GM12878 (cell line): ENCODE measurements at regions not wholly inside any gene's neighbourhood (a gene's known extent, or its start where the extent isn't known, plus 50 kb on each side); places are given as distances from the start of the nearest gene placed in this dataset.

Source experiments
- ATAC-seq: fragments of 200-7000 bp; cut with Tn5 transposase; 3 replicates; pipeline ENCODE4 v1.9.1; 2020; ENCODE audit warnings: mild to moderate bottlenecking, moderate library complexity
- BruUV-seq: library from RNA; stranded (reverse); fragments of 400-500 nt; replicated peaks from 2 replicates; lab custom pipeline; 2021; lab: Mats Ljungman, UMichigan
- CTCF ChIA-PET: fragments of 300-600 bp; sonication (Branson Sonifier 250); formaldehyde crosslinking; extraction: SDS; loops from one replicate; lab custom pipeline; 2021; ENCODE audit warnings: inconsistent platforms; lab: Yijun Ruan, JAX
- POLR2A ChIA-PET: fragments of 350-600 bp; formaldehyde crosslinking; extraction: SDS; loops from one replicate; lab custom pipeline; 2021; ENCODE audit warnings: inconsistent platforms; lab: Charles Lee
- RAD21 ChIA-PET: fragments of 300-600 bp; sonication (Branson Sonifier 250); formaldehyde crosslinking; loops from one replicate; lab custom pipeline; 2023; ENCODE audit warnings: antibody characterized with exemption; ENCODE audit not compliant: unreplicated experiment; lab: Charles Lee
- SMC1A ChIA-PET: fragments of 300-600 bp; sonication (Branson Sonifier 250); formaldehyde crosslinking; loops from one replicate; lab custom pipeline; 2023; ENCODE audit not compliant: unreplicated experiment, uncharacterized antibody; lab: Charles Lee
- DNase-seq: peaks from one replicate; pipeline ENCODE4 v3.0.0-alpha.2; 2011; ENCODE audit warnings: low read depth, low spot score
- FAIRE-seq: peaks from 3 replicates; lab custom pipeline; 2011; peaks lifted over from hg19 to GRCh38; lab: Jason Lieb, UNC
- H2AFZ ChIP-seq: 2 replicates; pipeline ENCODE4 v1.6.0; 2011; ENCODE audit warnings: low read depth, low read length, control low read depth; ENCODE audit not compliant: control insufficient read depth
- H3K27ac ChIP-seq: 2 replicates; pipeline ENCODE4 v1.5.1; 2011; ENCODE audit warnings: control low read depth; ENCODE audit not compliant: control insufficient read depth, insufficient read depth
- H3K27me3 ChIP-seq, 2 experiments: replicated peaks in 1 of 2; 2 replicates each; pipeline versions ENCODE4 v1.6.0 to v1.6.1; 2011; ENCODE audit warnings: low read length in 1 of 2; ENCODE audit not compliant: control insufficient read depth in 2 of 2, insufficient read depth in 2 of 2
- H3K36me3 ChIP-seq, 2 experiments: 2 replicates each; pipeline ENCODE4 v1.5.1; 2011; ENCODE audit warnings: low read length in 1 of 2; ENCODE audit not compliant: control insufficient read depth in 2 of 2, insufficient read depth in 2 of 2
- H3K4me1 ChIP-seq: 2 replicates; pipeline ENCODE4 v1.6.1; 2011; ENCODE audit warnings: mild to moderate bottlenecking, low read length, moderate library complexity, mixed read lengths; ENCODE audit not compliant: control insufficient read depth, insufficient read depth
- H3K4me2 ChIP-seq: 2 replicates; pipeline ENCODE4 v1.6.0; 2011; ENCODE audit warnings: control low read depth; ENCODE audit not compliant: control insufficient read depth, insufficient read depth
- H3K4me3 ChIP-seq: fragments of 200-600 bp; sonication (generic); 2 replicates; pipeline ENCODE4 v1.5.1; 2016
- H3K79me2 ChIP-seq: 2 replicates; pipeline ENCODE4 v1.6.0; 2011; ENCODE audit warnings: low read length; ENCODE audit not compliant: control insufficient read depth, insufficient read depth
- H3K9ac ChIP-seq: 2 replicates; pipeline ENCODE4 v1.8.0; 2011; ENCODE audit warnings: low read length, control low read depth, mixed read lengths; ENCODE audit not compliant: control insufficient read depth, insufficient read depth
- H3K9me3 ChIP-seq: replicated peaks from 3 replicates; pipeline ENCODE4 v1.5.1; 2011; ENCODE audit warnings: mild to moderate bottlenecking, low read length; ENCODE audit not compliant: control insufficient read depth, insufficient read depth
- H4K20me1 ChIP-seq: 2 replicates; pipeline ENCODE4 v1.6.0; 2011; ENCODE audit not compliant: control insufficient read depth, insufficient read depth
- BACH1 ChIP-seq: fragments of 450-650 bp; IDR thresholded peaks from 2 replicates; pipeline ENCODE4 v1.6.1; 2017; ENCODE audit warnings: mild to moderate bottlenecking, borderline replicate concordance
- EP300 ChIP-seq, 2 experiments: fragments of 150-350 bp in 1 of 2; IDR thresholded peaks; 2 replicates each; pipeline ENCODE4 v1.6.1; 2011 to 2012; ENCODE audit warnings: low read depth in 2 of 2, low read length in 2 of 2, borderline replicate concordance in 1 of 2, improper control_type of control experiment in 1 of 2, inconsistent platforms in 1 of 2; ENCODE audit not compliant: control insufficient read depth in 1 of 2
- NFXL1 ChIP-seq: fragments of 450-650 bp; IDR thresholded peaks from 2 replicates; pipeline ENCODE4 v1.6.1; 2017; ENCODE audit warnings: antibody characterized with exemption, mild to moderate bottlenecking, borderline replicate concordance
- PAX8 ChIP-seq: fragments of 450-650 bp; IDR thresholded peaks from 2 replicates; pipeline ENCODE4 v1.6.1; 2017; ENCODE audit warnings: mild to moderate bottlenecking, moderate library complexity
- POLR2A ChIP-seq: IDR thresholded peaks from 2 replicates; pipeline ENCODE4 v1.6.1; 2011; ENCODE audit warnings: low read depth, mild to moderate bottlenecking, low read length
- POU2F2 ChIP-seq: IDR thresholded peaks from 3 replicates; pipeline ENCODE4 v1.6.1; 2011; ENCODE audit warnings: low read depth, mild to moderate bottlenecking, low read length, borderline replicate concordance
- RBBP5 ChIP-seq: fragments of 200-600 bp; sonication (generic); conservative IDR thresholded peaks from 2 replicates; pipeline ENCODE4 v1.6.1; 2016
- TBL1XR1 ChIP-seq: IDR thresholded peaks from 2 replicates; pipeline ENCODE4 v1.6.1; 2012; ENCODE audit warnings: low read depth, low read length, improper control_type of control experiment
- YBX1 ChIP-seq: fragments of 450-650 bp; IDR thresholded peaks from 2 replicates; pipeline ENCODE4 v1.6.1; 2016; ENCODE audit warnings: antibody characterized with exemption
- WGBS: methylation state at CpG from one replicate; pipeline ENCODE4 v1.1.6; 2016; ENCODE audit warnings: low lambda C conversion rate; ENCODE audit not compliant: insufficient replicate concordance, insufficient coverage; ENCODE audit errors: missing lambda C conversion rate; 5-methylcytosine and 5-hydroxymethylcytosine counted together
- in situ Hi-C: fragments of 300-500 bp; cut with MboI; formaldehyde crosslinking; loops from 9 replicates; pipeline ENCODE4 v1.14.3; 2018; ENCODE audit warnings: mixed read lengths
- intact Hi-C: fragments of 100-400 bp; cut with micrococcal nuclease; formaldehyde crosslinking; loops from one replicate; pipeline ENCODE4 v1.14.2; 2022; ENCODE audit not compliant: unreplicated experiment
- TF ChIP-seq, protein P1 (sequence below): IDR thresholded peaks from 2 replicates; pipeline ENCODE4 v1.6.1; 2012; ENCODE audit warnings: low read length, inconsistent platforms
- TF ChIP-seq, protein P2 (sequence below): IDR thresholded peaks from 2 replicates; pipeline ENCODE4 v1.6.1; 2011; ENCODE audit warnings: mild to moderate bottlenecking, low read depth, low read length, moderate library complexity; ENCODE audit not compliant: insufficient replicate concordance
- TF ChIP-seq, protein P3 (sequence below): IDR thresholded peaks from 2 replicates; pipeline ENCODE4 v1.6.1; 2012; ENCODE audit warnings: mild to moderate bottlenecking, low read depth, low read length

DNA sequence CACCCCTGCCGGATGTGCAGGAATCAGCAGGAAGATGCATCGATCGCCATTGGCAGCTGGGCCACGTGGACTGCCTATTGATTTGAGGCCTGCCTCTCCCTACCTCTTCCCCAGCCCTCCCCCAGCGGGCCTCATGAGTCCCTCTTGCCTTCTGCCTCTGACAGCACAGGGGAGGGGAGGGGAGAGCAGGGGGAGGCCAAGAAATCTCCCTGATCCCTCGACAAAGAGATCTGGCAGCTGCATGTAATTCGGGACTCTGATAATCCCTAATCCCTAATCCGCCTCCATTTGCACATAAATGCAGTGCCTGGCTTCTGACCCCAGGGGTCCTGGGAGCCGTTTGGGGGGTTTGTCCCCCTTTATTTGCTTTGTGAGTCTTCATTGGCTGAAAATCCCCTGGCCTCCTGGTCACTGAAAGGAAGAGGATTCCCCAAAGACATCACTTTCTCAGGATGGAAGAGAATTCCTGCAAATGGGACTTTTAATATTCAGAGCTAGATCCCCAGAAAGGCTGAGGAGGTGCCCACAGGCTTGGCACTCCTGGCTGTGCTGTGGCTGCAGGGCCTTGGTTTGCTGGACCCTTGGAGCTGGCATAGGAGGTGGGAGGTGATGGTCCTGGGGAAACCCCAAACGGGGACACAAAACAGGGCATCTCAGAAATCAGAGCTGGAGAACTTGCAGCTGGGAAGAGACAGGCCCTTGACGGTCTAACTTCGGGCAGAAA, 239.4 kb upstream of the POU3F1 start:
- Histone ChIP-seq H3K27ac (no peak overlapping the region), H4K20me1 (no peaks in the 10 kb centered on the region), H3K4me1 (no peaks in the 10 kb centered on the region), H3K9me3 (no peaks in the 10 kb centered on the region; the same call in 2 of the 3 replicates), H3K9ac (no peak overlapping the region), H3K36me3 (no peaks in the 10 kb centered on the region), H2AFZ (no peak overlapping the region), H3K4me3 (no peak overlapping the region), H3K79me2 (no peaks in the 10 kb centered on the region), H3K4me2 (no peak overlapping the region), H3K27me3 (no peaks in the 10 kb centered on the region; a peak in 2 of 4 replicates)
- DNase-seq = no peak
- SMC1A ChIA-PET = interaction anchor here (0.8 to 1.6 kb wide), 3 partner anchors 11 to 258 kb away, joined by 3 to 6 read pairs (median 3); no protein-coding TSS in a partner anchor
- intact Hi-C loops = no loop called here
- in situ Hi-C loops = no loop called here
- POLR2A ChIA-PET = interaction anchor here (0.6 kb wide), 2 partner anchors 148 to 226 kb away, joined by 3 read pairs; no protein-coding TSS in a partner anchor
- FAIRE-seq = no peak
- ATAC-seq = no peak
- CTCF ChIA-PET = interaction anchor here (0.8 to 1.2 kb wide), 2 partner anchors 77 to 118 kb away, joined by 3 read pairs; no protein-coding TSS in a partner anchor
- TF ChIP-seq BACH1 (no peak), PAX8 (no peak), YBX1 (no peak), POLR2A (no peak), POU2F2 (no peak), EP300 (IDR thresholded peaks at IDR 0.05; ENCODE audit: borderline replicate concordance in 1 of 2, control insufficient read depth in 1 of 2, low read depth in 2 of 2, low read length in 2 of 2) (no peak), RBBP5 (no peak), NFXL1 (no peak), TBL1XR1 (no peak)
- TF ChIP-seq, protein P1, sequence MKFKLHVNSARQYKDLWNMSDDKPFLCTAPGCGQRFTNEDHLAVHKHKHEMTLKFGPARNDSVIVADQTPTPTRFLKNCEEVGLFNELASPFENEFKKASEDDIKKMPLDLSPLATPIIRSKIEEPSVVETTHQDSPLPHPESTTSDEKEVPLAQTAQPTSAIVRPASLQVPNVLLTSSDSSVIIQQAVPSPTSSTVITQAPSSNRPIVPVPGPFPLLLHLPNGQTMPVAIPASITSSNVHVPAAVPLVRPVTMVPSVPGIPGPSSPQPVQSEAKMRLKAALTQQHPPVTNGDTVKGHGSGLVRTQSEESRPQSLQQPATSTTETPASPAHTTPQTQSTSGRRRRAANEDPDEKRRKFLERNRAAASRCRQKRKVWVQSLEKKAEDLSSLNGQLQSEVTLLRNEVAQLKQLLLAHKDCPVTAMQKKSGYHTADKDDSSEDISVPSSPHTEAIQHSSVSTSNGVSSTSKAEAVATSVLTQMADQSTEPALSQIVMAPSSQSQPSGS = no peak
- TF ChIP-seq, protein P2, sequence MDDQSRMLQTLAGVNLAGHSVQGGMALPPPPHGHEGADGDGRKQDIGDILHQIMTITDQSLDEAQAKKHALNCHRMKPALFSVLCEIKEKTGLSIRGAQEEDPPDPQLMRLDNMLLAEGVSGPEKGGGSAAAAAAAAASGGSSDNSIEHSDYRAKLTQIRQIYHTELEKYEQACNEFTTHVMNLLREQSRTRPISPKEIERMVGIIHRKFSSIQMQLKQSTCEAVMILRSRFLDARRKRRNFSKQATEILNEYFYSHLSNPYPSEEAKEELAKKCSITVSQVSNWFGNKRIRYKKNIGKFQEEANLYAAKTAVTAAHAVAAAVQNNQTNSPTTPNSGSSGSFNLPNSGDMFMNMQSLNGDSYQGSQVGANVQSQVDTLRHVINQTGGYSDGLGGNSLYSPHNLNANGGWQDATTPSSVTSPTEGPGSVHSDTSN = no peak
- TF ChIP-seq, protein P3, sequence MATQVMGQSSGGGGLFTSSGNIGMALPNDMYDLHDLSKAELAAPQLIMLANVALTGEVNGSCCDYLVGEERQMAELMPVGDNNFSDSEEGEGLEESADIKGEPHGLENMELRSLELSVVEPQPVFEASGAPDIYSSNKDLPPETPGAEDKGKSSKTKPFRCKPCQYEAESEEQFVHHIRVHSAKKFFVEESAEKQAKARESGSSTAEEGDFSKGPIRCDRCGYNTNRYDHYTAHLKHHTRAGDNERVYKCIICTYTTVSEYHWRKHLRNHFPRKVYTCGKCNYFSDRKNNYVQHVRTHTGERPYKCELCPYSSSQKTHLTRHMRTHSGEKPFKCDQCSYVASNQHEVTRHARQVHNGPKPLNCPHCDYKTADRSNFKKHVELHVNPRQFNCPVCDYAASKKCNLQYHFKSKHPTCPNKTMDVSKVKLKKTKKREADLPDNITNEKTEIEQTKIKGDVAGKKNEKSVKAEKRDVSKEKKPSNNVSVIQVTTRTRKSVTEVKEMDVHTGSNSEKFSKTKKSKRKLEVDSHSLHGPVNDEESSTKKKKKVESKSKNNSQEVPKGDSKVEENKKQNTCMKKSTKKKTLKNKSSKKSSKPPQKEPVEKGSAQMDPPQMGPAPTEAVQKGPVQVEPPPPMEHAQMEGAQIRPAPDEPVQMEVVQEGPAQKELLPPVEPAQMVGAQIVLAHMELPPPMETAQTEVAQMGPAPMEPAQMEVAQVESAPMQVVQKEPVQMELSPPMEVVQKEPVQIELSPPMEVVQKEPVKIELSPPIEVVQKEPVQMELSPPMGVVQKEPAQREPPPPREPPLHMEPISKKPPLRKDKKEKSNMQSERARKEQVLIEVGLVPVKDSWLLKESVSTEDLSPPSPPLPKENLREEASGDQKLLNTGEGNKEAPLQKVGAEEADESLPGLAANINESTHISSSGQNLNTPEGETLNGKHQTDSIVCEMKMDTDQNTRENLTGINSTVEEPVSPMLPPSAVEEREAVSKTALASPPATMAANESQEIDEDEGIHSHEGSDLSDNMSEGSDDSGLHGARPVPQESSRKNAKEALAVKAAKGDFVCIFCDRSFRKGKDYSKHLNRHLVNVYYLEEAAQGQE = no peak
- 39% methylated on average over 11 of the region's 12 CpGs for WGBS
- BruUV-seq = no TSS peak
- RAD21 ChIA-PET = no interaction called here
